Brain microvascular endothelial cell (primary cell): ENCODE measurements at regions not wholly inside any gene's neighbourhood (a gene's known extent, or its start where the extent isn't known, plus 50 kb on each side); places are given as distances from the start of the nearest gene placed in this dataset.

Source experiments
- DNase-seq: peaks from one replicate; pipeline ENCODE4 v3.0.0-alpha.2; 2020
- H3K27ac ChIP-seq: fragments of 250-450 bp; sonication (Bioruptor Pico); 2 replicates; pipeline ENCODE4 v1.5.1; 2020; ENCODE audit warnings: mild to moderate bottlenecking, moderate library complexity
- H3K27me3 ChIP-seq: fragments of 250-450 bp; sonication (Bioruptor Pico); replicated peaks from 2 replicates; pipeline ENCODE4 v1.5.1; 2020; ENCODE audit warnings: mild to moderate bottlenecking
- H3K36me3 ChIP-seq: fragments of 250-450 bp; sonication (Bioruptor Pico); replicated peaks from 2 replicates; pipeline ENCODE4 v1.5.1; 2020; ENCODE audit warnings: mild to moderate bottlenecking
- H3K4me3 ChIP-seq: 2 replicates; pipeline ENCODE4 v1.5.1; 2011; ENCODE audit warnings: low read depth, mild to moderate bottlenecking, control low read depth, low read length, moderate library complexity
- CTCF ChIP-seq: IDR thresholded peaks from 2 replicates; pipeline ENCODE4 v1.5.1; 2011; ENCODE audit warnings: low read depth, mild to moderate bottlenecking, moderate library complexity, low read length, control low read depth, inconsistent platforms; ENCODE audit errors: missing control alignments
- in situ Hi-C: cut with HindIII; loops from 2 replicates; pipeline ENCODE4 v1.10.0; 2017; ENCODE audit warnings: low sequenced_read_pairs, low pct_ligation_motif_present

GRCh38 chr12:108401964-108402363 is 62.9 kb upstream of the CMKLR1 start:
- Histone ChIP-seq H3K4me3 (no peak overlapping the region), H3K36me3 (no peaks in the 10 kb centered on the region), H3K27me3 (no peaks in the 10 kb centered on the region), H3K27ac (no peak overlapping the region)
- DNase-seq: no peak
- in situ Hi-C loops: no loop called here
- TF ChIP-seq CTCF: no peak

- in situ Hi-C loops: no loop called here
- H3K36me3 ChIP-seq: no peaks in the 10 kb centered on the region
- no peak overlapping the region for H3K27ac ChIP-seq
- no peak for DNase-seq
- H3K27me3 ChIP-seq: no peaks in the 10 kb centered on the region
- H3K4me3 ChIP-seq: no peak overlapping the region
- no peak for TF ChIP-seq CTCF
These were observed 61.9 kb upstream of the CMKLR1 start for GRCh38 chr12:108400900-108401480.

GRCh38 chr12:108400481-108400880 is 61.4 kb upstream of the CMKLR1 start:
- Histone ChIP-seq H3K4me3 (no peak overlapping the region), H3K27me3 (no peaks in the 10 kb centered on the region), H3K27ac (no peak overlapping the region), H3K36me3 (no peaks in the 10 kb centered on the region)
- DNase-seq: no peak
- in situ Hi-C loops: no loop called here
- no peak for TF ChIP-seq CTCF

GRCh38 chr12:108400056-108400455 is 60.9 kb upstream of the CMKLR1 start:
- no peak for TF ChIP-seq CTCF
- no peak overlapping the region for H3K27ac ChIP-seq
- DNase-seq: no peak
- no peaks in the 10 kb centered on the region for H3K36me3 ChIP-seq
- H3K27me3 ChIP-seq: no peaks in the 10 kb centered on the region
- no peak overlapping the region for H3K4me3 ChIP-seq
- in situ Hi-C loops: no loop called here

GRCh38 chr12:108399514-108399913 is 60.4 kb upstream of the CMKLR1 start:
- no peak for DNase-seq
- Histone ChIP-seq H3K27ac (no peak overlapping the region), H3K27me3 (no peaks in the 10 kb centered on the region), H3K4me3 (no peak overlapping the region), H3K36me3 (no peaks in the 10 kb centered on the region)
- in situ Hi-C loops: no loop called here
- TF ChIP-seq CTCF: no peak

- in situ Hi-C loops: no loop called here
- no peak for DNase-seq
- H3K36me3 ChIP-seq: no peaks in the 10 kb centered on the region
- TF ChIP-seq CTCF: no peak
- no peak overlapping the region for H3K27ac ChIP-seq
- H3K27me3 ChIP-seq: no peaks in the 10 kb centered on the region
- no peak overlapping the region for H3K4me3 ChIP-seq
These were observed 55.1 kb upstream of the CMKLR1 start for GRCh38 chr12:108394196-108394595.
